ENCODE measurements at regions not wholly inside any gene's neighbourhood (a gene's known extent, or its start where the extent isn't known, plus 50 kb on each side); places are given as distances from the start of the nearest gene placed in this dataset.

- Mint-ChIP-seq H3K36me3 (ENCODE audit: low read depth) (no peaks in the 10 kb centered on the region), H3K4me1 (ENCODE audit: low read depth) (no peaks in the 10 kb centered on the region), H3K4me3 (no peak overlapping the region), H3K27ac (no peak overlapping the region), H3K9me3 (ENCODE audit: insufficient read depth) (peaks cover 3% of the 10 kb centered on the region), H3K27me3 (ENCODE audit: low read depth) (no peaks in the 10 kb centered on the region)
- CTCF ChIA-PET, result no interaction called here
- POLR2A ChIA-PET, result no interaction called here
- ATAC-seq (no peak), DNase-seq (no peak)
These were observed 637.8 kb upstream of the GRAMD2B start for GRCh38 chr5:125785407-125785806.

- DNase-seq (no peak), ATAC-seq (no peak)
- Mint-ChIP-seq H3K4me3 (no peak overlapping the region), H3K27me3 (ENCODE audit: low read depth) (no peaks in the 10 kb centered on the region), H3K9me3 (ENCODE audit: insufficient read depth) (peaks cover 3% of the 10 kb centered on the region), H3K4me1 (ENCODE audit: low read depth) (no peaks in the 10 kb centered on the region), H3K27ac (no peak overlapping the region), H3K36me3 (ENCODE audit: low read depth) (no peaks in the 10 kb centered on the region)
- ChIA-PET CTCF (no interaction called here), POLR2A (no interaction called here)
These were observed 637.2 kb upstream of the GRAMD2B start for GRCh38 chr5:125786021-125786420.

DNA sequence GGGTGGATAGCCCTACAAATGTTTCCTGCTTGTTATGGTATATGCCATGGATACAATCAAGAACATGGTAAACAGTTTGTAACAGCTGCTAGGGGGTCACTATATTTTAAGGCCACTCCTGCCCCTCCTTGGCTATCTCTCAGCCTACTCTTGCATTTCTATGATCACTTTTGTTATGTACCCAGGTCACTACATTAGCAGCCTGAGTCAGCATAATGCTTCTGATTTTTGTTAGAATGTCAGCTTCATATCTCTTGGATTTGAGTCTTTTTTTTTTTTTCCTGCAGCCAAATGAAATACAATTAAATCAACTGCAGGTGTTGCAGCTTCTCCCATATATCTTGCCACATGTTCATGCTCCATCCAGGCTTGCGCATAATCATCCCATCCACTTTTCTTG, 629.7 kb upstream of the GRAMD2B start:
- Mint-ChIP-seq H3K9me3 (ENCODE audit: insufficient read depth) (peaks cover 5% of the 10 kb centered on the region), H3K27me3 (ENCODE audit: low read depth) (no peaks in the 10 kb centered on the region), H3K4me3 (no peak overlapping the region), H3K4me1 (ENCODE audit: low read depth) (no peaks in the 10 kb centered on the region), H3K27ac (no peak overlapping the region), H3K36me3 (ENCODE audit: low read depth) (no peaks in the 10 kb centered on the region)
- POLR2A ChIA-PET, result no interaction called here
- DNase-seq (no peak), ATAC-seq (no peak)
- CTCF ChIA-PET, result no interaction called here

DNA sequence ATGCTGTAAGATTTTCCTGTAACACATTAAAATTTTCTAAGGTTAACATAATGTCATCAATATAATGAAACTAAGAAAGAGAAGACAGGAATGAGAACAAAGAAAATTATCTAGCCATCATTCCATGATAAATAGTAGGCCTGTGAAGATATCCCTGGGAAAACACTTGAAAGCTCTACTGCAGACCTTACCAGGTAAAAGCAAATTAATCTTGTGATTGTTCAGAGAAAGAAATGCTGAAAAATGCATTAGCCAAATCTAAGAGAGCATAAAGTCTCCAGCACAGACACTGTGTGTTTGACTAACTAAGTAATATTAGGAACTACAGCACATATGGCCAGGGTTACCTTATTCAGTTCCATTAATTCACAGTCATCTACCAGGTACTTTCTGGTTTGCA, 628.3 kb upstream of the GRAMD2B start:
- no peak for DNase-seq
- no peak overlapping the region for H3K27ac Mint-ChIP-seq
- H3K27me3 Mint-ChIP-seq (ENCODE audit: low read depth), result no peaks in the 10 kb centered on the region
- no peak for ATAC-seq
- no peaks in the 10 kb centered on the region for H3K36me3 Mint-ChIP-seq (ENCODE audit: low read depth)
- peaks cover 11% of the 10 kb centered on the region for H3K9me3 Mint-ChIP-seq (ENCODE audit: insufficient read depth)
- CTCF ChIA-PET, result no interaction called here
- POLR2A ChIA-PET, result no interaction called here
- H3K4me1 Mint-ChIP-seq (ENCODE audit: low read depth), result no peaks in the 10 kb centered on the region
- H3K4me3 Mint-ChIP-seq, result no peak overlapping the region

DNA sequence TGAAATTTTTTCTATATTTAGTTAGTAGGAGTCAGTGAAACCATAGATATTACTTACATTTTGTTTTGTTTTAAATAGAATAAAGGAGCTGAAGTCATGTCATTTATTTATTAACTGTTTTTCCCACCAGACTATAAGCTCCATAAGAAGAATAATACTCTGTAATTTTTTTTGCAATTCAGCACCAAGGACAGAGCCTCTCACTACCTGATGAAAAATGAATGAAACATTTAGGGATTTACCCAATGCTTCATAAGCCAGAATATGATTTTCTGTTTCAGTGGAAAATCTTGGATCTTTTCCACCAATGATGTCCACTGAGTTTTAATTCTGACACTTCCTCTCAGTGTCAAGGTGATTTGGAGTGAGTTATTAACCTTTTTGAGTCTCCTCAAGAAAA, 624.9 kb upstream of the GRAMD2B start:
- H3K36me3 Mint-ChIP-seq (ENCODE audit: low read depth), result no peaks in the 10 kb centered on the region
- ATAC-seq, result no peak
- no peak for DNase-seq
- no peaks in the 10 kb centered on the region for H3K4me1 Mint-ChIP-seq (ENCODE audit: low read depth)
- ChIA-PET CTCF (no interaction called here), POLR2A (no interaction called here)
- H3K27ac Mint-ChIP-seq, result no peak overlapping the region
- H3K4me3 Mint-ChIP-seq, result no peak overlapping the region
- H3K9me3 Mint-ChIP-seq (ENCODE audit: insufficient read depth), result peaks cover 17% of the 10 kb centered on the region
- H3K27me3 Mint-ChIP-seq (ENCODE audit: low read depth), result no peaks in the 10 kb centered on the region

GRCh38 chr5:125812651-125813050, 610.6 kb upstream of the GRAMD2B start:
- no peaks in the 10 kb centered on the region for H3K36me3 Mint-ChIP-seq (ENCODE audit: low read depth)
- no peak overlapping the region for H3K27ac Mint-ChIP-seq
- DNase-seq (no peak), ATAC-seq (no peak)
- H3K4me3 Mint-ChIP-seq, result no peak overlapping the region
- no peaks in the 10 kb centered on the region for H3K27me3 Mint-ChIP-seq (ENCODE audit: low read depth)
- no peaks in the 10 kb centered on the region for H3K4me1 Mint-ChIP-seq (ENCODE audit: low read depth)
- no peaks in the 10 kb centered on the region for H3K9me3 Mint-ChIP-seq (ENCODE audit: insufficient read depth)
- POLR2A ChIA-PET, result no interaction called here
- CTCF ChIA-PET, result no interaction called here

DNA sequence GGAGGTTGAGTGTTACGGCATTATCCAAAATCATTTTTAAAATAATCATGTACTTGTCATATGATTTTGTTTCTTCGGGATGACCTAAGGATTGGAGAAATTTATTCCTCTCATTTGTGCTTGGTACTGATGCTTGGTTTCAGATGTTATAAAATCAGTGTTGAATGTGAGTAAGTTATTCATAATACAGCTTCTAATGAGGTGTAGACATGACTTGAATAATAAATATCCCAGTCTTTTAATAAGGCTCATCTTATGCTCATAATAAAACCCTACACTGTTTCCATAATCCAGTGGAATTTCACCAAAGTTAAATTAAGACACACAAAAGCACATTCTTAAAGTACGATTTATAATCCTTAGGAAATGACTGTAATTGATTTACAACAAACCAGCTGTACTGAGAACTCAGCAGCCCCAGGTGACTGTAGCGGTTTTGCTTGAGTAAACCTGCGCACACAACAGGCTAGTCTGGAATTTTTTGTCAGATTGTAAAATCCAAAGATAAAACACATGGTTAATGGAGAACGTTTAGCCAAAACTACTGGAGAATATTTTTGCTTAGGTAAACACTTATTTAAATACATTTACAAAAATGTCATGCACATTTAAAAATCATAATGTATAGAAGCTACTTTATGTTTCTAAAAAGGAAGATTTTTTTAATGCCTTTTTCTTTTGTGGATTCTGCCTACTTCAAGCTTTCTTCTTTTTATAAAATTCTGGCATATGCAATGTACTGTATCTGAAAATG, 609.8 kb upstream of the GRAMD2B start:
- no peaks in the 10 kb centered on the region for H3K9me3 Mint-ChIP-seq (ENCODE audit: insufficient read depth)
- H3K4me3 Mint-ChIP-seq, result no peak overlapping the region
- no peaks in the 10 kb centered on the region for H3K36me3 Mint-ChIP-seq (ENCODE audit: low read depth)
- no peak for ATAC-seq
- H3K27me3 Mint-ChIP-seq (ENCODE audit: low read depth), result no peaks in the 10 kb centered on the region
- no peaks in the 10 kb centered on the region for H3K4me1 Mint-ChIP-seq (ENCODE audit: low read depth)
- ChIA-PET POLR2A (no interaction called here), CTCF (no interaction called here)
- no peak overlapping the region for H3K27ac Mint-ChIP-seq
- DNase-seq, result no peak

DNA sequence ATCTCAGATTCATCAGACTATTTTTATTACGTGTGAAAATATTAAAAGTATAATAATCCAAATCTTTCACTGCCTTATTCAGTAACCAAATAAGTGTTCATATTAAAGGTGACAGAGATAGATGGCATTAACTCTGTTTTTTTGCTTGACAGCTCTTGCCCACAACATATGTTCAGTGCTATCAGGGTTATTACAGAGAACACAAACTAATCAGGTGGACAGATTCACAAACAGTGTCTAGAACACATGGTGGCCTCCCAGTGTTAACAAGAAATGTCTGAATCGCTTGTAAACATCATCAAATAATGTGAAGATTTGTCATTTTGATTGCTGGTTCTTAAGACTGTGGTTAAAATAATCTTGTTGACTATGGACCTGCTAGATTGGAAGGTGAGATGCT, 609.1 kb upstream of the GRAMD2B start:
- no peaks in the 10 kb centered on the region for H3K4me1 Mint-ChIP-seq (ENCODE audit: low read depth)
- no peaks in the 10 kb centered on the region for H3K27me3 Mint-ChIP-seq (ENCODE audit: low read depth)
- ChIA-PET CTCF (no interaction called here), POLR2A (no interaction called here)
- no peak overlapping the region for H3K4me3 Mint-ChIP-seq
- H3K36me3 Mint-ChIP-seq (ENCODE audit: low read depth), result no peaks in the 10 kb centered on the region
- no peak overlapping the region for H3K27ac Mint-ChIP-seq
- ATAC-seq (no peak), DNase-seq (no peak)
- no peaks in the 10 kb centered on the region for H3K9me3 Mint-ChIP-seq (ENCODE audit: insufficient read depth)

DNA sequence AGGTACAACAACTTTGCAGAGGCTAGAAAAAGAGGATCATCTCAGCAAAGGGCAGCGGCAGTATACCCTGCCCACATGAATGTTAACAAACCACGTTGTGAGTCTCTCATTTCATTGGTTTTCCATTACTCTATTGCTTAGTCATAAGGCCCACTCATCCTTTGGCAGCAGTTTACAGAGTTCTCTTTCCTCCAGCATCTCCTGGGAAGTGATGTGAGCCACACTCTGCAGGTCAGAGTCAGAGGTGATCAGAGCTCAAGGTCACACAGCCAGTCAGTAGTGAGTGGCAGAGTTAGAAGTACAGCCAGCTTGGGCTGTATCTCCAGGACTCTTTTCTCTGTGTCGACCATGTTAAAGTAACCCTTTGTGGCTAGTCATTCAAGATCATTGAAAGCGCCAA, 599.6 kb upstream of the GRAMD2B start:
- H3K27me3 Mint-ChIP-seq (ENCODE audit: low read depth), result no peaks in the 10 kb centered on the region
- no peak for ATAC-seq
- no peak overlapping the region for H3K27ac Mint-ChIP-seq
- no peak for DNase-seq
- H3K4me3 Mint-ChIP-seq, result no peak overlapping the region
- H3K36me3 Mint-ChIP-seq (ENCODE audit: low read depth), result no peaks in the 10 kb centered on the region
- ChIA-PET CTCF (no interaction called here), POLR2A (no interaction called here)
- H3K9me3 Mint-ChIP-seq (ENCODE audit: insufficient read depth), result no peaks in the 10 kb centered on the region
- H3K4me1 Mint-ChIP-seq (ENCODE audit: low read depth), result no peaks in the 10 kb centered on the region

DNA sequence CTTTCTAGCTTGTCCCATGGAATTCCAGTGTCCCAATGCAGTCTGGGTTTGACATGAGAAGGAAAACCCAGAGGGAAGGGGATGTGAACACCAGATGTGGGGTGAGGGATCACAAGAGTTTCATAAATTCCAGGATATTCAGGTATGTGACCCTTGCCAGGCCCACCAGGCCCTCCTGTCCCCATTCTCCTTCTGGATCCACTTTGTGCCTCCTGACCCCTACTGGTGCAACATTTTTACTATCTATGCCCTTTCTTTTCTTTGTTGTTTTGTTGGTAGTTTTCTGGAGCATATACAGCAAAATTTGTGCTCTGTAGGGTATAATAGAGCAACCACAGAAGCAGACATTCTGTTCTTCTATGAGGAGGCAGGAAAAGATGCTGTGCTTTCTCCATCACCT, 597.0 kb upstream of the GRAMD2B start:
- ATAC-seq (no peak), DNase-seq (no peak)
- Mint-ChIP-seq H3K9me3 (ENCODE audit: insufficient read depth) (no peaks in the 10 kb centered on the region), H3K27ac (no peak overlapping the region), H3K4me3 (no peak overlapping the region), H3K36me3 (ENCODE audit: low read depth) (no peaks in the 10 kb centered on the region), H3K27me3 (ENCODE audit: low read depth) (no peaks in the 10 kb centered on the region), H3K4me1 (ENCODE audit: low read depth) (no peaks in the 10 kb centered on the region)
- CTCF ChIA-PET, result no interaction called here
- POLR2A ChIA-PET, result no interaction called here

DNA sequence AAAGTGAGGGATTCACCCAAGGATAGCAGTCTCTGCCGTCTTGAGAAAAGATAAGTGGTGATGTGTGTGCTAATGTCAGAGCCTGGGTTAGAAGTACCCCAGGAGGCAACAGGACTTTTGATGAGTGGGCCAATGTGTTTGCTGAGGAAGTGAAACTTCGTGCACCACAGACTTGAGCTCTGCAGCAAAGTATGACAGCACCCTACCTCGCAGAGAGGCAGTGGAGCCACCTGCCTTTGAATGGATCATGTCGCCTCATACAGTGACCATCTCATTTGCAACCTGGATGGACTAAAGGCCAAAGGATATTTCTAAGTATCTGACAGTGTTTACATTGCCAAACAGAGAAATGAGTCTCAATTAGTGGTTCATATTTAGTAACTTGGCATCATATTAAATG, 593.9 kb upstream of the GRAMD2B start:
- Mint-ChIP-seq H3K27me3 (ENCODE audit: low read depth) (no peaks in the 10 kb centered on the region), H3K4me3 (no peak overlapping the region), H3K9me3 (ENCODE audit: insufficient read depth) (no peaks in the 10 kb centered on the region), H3K4me1 (ENCODE audit: low read depth) (no peaks in the 10 kb centered on the region), H3K36me3 (ENCODE audit: low read depth) (no peaks in the 10 kb centered on the region), H3K27ac (no peak overlapping the region)
- ChIA-PET POLR2A (no interaction called here), CTCF (no interaction called here)
- no peak for DNase-seq
- no peak for ATAC-seq

DNA sequence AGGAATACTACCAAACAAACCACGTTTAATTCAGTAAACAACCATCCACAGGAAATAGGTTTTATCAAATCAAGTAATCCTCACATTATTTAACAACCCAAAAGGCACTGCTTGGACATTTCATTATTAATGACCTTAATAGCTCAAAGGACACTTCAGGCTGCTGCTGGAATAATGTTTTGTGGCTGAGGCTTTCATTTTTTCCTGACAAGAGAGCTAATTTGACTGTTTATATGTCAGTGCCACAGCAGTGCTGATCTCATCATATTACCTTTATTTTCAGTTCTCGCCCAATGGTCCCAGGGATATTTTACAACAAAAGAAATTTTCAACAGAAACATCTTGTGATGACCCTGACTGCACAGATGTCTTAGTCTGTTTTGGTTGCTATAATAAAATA, 589.8 kb upstream of the GRAMD2B start:
- H3K9me3 Mint-ChIP-seq (ENCODE audit: insufficient read depth), result no peaks in the 10 kb centered on the region

GRCh38 chr5:125834438-125835115, 588.6 kb upstream of the GRAMD2B start:
- no peak for DNase-seq
- ChIA-PET POLR2A (no interaction called here), CTCF (no interaction called here)
- no peaks in the 10 kb centered on the region for H3K4me1 Mint-ChIP-seq (ENCODE audit: low read depth)
- H3K4me3 Mint-ChIP-seq, result no peak overlapping the region
- no peaks in the 10 kb centered on the region for H3K36me3 Mint-ChIP-seq (ENCODE audit: low read depth)
- H3K9me3 Mint-ChIP-seq (ENCODE audit: insufficient read depth), result peaks cover 6% of the 10 kb centered on the region
- H3K27ac Mint-ChIP-seq, result no peak overlapping the region
- ATAC-seq, result no peak
- no peaks in the 10 kb centered on the region for H3K27me3 Mint-ChIP-seq (ENCODE audit: low read depth)

More for the DNA sequence above, 589.8 kb upstream of the GRAMD2B start:
- ChIA-PET POLR2A (interaction anchor here (0.7 kb wide), 1 partner anchor 88 kb away, joined by 3 read pairs; no protein-coding TSS in a partner anchor), CTCF (no interaction called here)
- no peak for ATAC-seq
- Mint-ChIP-seq H3K4me3 (no peak overlapping the region), H3K27me3 (ENCODE audit: low read depth) (no peaks in the 10 kb centered on the region), H3K4me1 (ENCODE audit: low read depth) (no peaks in the 10 kb centered on the region), H3K27ac (no peak overlapping the region), H3K36me3 (ENCODE audit: low read depth) (no peaks in the 10 kb centered on the region)
- no peak for DNase-seq
